ENCODE measurements at regions not wholly inside any gene's neighbourhood (a gene's known extent, or its start where the extent isn't known, plus 50 kb on each side); places are given as distances from the start of the nearest gene placed in this dataset.

DNA sequence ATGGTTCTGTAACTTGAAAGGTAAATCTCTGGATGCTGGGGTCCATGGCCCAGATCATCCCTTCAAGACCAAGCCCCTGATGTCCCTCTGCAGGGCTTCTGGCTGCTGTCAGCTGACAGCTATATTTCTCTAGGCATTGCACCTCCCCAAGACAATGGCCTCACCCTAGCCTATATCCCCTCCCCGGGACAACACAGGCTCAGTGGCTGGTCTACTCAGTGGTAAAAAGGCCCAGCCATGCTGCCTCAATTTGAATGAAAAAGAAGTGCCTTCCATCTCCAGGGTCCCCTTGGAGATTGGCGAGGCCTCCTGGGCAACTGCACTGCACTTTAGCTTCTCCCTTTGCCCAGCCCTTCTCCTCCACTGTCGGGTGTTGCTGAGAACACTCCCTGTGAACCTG lies 602.8 kb downstream of the CDH26 start:
- no peak for DNase-seq
- intact Hi-C loops (cut with DNase I; ENCODE audit: low total_unique reads) = no loop called here
- no peaks in the 10 kb centered on the region for H3K9me3 ChIP-seq

DNA sequence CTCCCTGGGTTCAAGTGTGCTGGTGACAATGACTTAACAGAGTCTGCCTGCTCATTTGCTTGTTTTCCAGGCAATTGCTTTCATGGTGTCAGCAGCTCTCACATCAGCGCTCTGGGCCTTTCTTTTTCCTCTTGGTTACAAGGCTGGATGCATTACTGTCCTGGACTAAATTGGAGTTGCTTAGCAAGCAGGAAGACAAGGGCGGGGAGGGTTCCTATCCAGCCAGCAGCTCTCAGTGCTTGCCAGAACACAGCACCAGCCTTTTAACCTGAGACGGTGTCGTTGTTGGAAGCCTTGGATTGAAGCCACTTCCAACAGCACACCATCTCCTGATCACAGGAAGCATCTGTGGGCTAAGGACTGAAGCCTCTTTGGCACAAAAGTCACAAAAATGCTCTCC lies 606.9 kb downstream of the CDH26 start:
- intact Hi-C loops (cut with DNase I; ENCODE audit: low total_unique reads) = no loop called here
- H3K27ac ChIP-seq = no peak overlapping the region
- TF ChIP-seq CTCF (IDR thresholded peaks at IDR 0.05) (no peak), POLR2A (IDR thresholded peaks at IDR 0.05) (no peak)
- no peak overlapping the region for H3K4me3 ChIP-seq
- no peaks in the 10 kb centered on the region for H3K9me3 ChIP-seq
- no peaks in the 10 kb centered on the region for H3K36me3 ChIP-seq
- H3K4me1 ChIP-seq = no peaks in the 10 kb centered on the region
- H3K27me3 ChIP-seq = no peaks in the 10 kb centered on the region
- DNase-seq = peak in 1 of 2 donors; percentile 22

More for the DNA sequence above, 602.8 kb downstream of the CDH26 start:
- Histone ChIP-seq H3K27ac (no peak overlapping the region), H3K4me1 (no peaks in the 10 kb centered on the region), H3K4me3 (no peak overlapping the region), H3K36me3 (no peaks in the 10 kb centered on the region), H3K27me3 (no peaks in the 10 kb centered on the region)
- TF ChIP-seq POLR2A (IDR thresholded peaks at IDR 0.05) = no peak
- TF ChIP-seq CTCF (IDR thresholded peaks at IDR 0.05) = no peak

DNA sequence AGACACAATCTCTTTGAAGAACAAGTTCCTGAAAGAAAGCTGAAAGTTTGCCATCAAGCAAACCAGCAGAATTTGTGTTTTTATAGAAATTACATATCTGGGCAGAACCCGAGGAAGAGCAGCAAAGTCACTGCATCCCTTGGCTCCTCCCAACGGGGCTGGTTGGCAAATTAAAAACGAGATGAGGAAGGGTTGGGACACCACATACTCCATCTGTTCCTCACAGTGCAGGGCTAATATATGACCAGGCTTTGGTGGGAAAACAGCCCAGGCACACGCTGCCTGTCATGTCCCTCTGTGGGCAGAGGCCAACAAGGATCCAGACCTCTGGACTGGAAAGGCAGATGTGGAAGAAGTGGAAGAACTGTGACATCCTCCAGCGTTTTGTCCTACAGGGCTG lies 607.3 kb downstream of the CDH26 start:
- Histone ChIP-seq H3K27me3 (no peaks in the 10 kb centered on the region), H3K9me3 (no peaks in the 10 kb centered on the region), H3K4me1 (no peaks in the 10 kb centered on the region), H3K27ac (no peak overlapping the region), H3K4me3 (no peak overlapping the region), H3K36me3 (no peaks in the 10 kb centered on the region)
- DNase-seq = no peak
- TF ChIP-seq CTCF (IDR thresholded peaks at IDR 0.05) (no peak), POLR2A (IDR thresholded peaks at IDR 0.05) (no peak)
- intact Hi-C loops (cut with DNase I; ENCODE audit: low total_unique reads) = no loop called here

DNA sequence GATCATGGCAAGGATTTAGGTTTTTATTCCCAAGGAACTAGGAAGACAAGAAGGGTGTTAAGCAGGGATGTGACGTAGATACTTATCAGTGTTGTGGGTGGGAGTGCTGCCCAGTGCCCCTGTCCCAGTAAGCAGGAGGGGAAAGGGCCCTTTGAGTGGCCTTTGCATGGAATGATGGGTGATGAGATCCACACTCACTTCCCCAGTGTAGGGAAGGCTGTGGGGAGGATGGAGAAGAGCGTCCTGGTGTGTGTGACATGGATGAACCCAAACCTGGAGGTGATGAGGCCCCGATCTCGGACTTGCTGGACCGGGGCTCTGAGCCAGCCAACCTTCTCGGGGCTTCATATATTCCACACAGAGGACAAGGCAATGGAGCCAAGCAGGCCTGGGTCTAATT lies 610.9 kb downstream of the CDH26 start:
- H3K9me3 ChIP-seq = no peaks in the 10 kb centered on the region
- intact Hi-C loops (cut with DNase I; ENCODE audit: low total_unique reads) = no loop called here
- H3K36me3 ChIP-seq = no peaks in the 10 kb centered on the region
- no peaks in the 10 kb centered on the region for H3K4me1 ChIP-seq
- H3K4me3 ChIP-seq = no peak overlapping the region
- no peaks in the 10 kb centered on the region for H3K27me3 ChIP-seq
- TF ChIP-seq CTCF (IDR thresholded peaks at IDR 0.05) = no peak
- no peak for TF ChIP-seq POLR2A (IDR thresholded peaks at IDR 0.05)
- no peak for DNase-seq
- H3K27ac ChIP-seq = no peak overlapping the region

- intact Hi-C loops (cut with DNase I; ENCODE audit: low total_unique reads) = no loop called here
- TF ChIP-seq CTCF (IDR thresholded peaks at IDR 0.05) (no peak), POLR2A (IDR thresholded peaks at IDR 0.05) (no peak)
- Histone ChIP-seq H3K27ac (no peak overlapping the region), H3K9me3 (no peaks in the 10 kb centered on the region), H3K27me3 (no peaks in the 10 kb centered on the region), H3K4me3 (no peak overlapping the region), H3K4me1 (no peaks in the 10 kb centered on the region), H3K36me3 (no peaks in the 10 kb centered on the region)
- DNase-seq = no peak
Observed at GRCh38 chr20:60570481-60571277, 612.5 kb downstream of the CDH26 start.

Data from uterus (tissue), 3 donors.